ENCODE measurements at regions not wholly inside any gene's neighbourhood (a gene's known extent, or its start where the extent isn't known, plus 50 kb on each side); places are given as distances from the start of the nearest gene placed in this dataset.

GRCh38 chr3:116610124-116610523 is 99.5 kb upstream of the TUSC7 start:
- TF ChIP-seq SP4 (IDR thresholded peaks at IDR 0.05; ENCODE audit: low read length) (no peak), ZNF274 (IDR thresholded peaks at IDR 0.05; ENCODE audit: borderline replicate concordance, extremely low read depth, low read length) (no peak), POLR2AphosphoS5 (IDR thresholded peaks at IDR 0.05; ENCODE audit: low read depth, low read length) (no peak), SRF (IDR thresholded peaks at IDR 0.05; ENCODE audit: low read depth, low read length) (no peak), CHD2 (IDR thresholded peaks at IDR 0.05; ENCODE audit: low read length) (no peak), RAD21 (IDR thresholded peaks at IDR 0.05 in 1 of 2, conservative IDR thresholded peaks at IDR 0.05 in 1 of 2; ENCODE audit: low read depth in 2 of 2, low read length in 2 of 2) (no peak), CREB1 (IDR thresholded peaks at IDR 0.05) (no peak)
- TF ChIP-seq, protein P1, sequence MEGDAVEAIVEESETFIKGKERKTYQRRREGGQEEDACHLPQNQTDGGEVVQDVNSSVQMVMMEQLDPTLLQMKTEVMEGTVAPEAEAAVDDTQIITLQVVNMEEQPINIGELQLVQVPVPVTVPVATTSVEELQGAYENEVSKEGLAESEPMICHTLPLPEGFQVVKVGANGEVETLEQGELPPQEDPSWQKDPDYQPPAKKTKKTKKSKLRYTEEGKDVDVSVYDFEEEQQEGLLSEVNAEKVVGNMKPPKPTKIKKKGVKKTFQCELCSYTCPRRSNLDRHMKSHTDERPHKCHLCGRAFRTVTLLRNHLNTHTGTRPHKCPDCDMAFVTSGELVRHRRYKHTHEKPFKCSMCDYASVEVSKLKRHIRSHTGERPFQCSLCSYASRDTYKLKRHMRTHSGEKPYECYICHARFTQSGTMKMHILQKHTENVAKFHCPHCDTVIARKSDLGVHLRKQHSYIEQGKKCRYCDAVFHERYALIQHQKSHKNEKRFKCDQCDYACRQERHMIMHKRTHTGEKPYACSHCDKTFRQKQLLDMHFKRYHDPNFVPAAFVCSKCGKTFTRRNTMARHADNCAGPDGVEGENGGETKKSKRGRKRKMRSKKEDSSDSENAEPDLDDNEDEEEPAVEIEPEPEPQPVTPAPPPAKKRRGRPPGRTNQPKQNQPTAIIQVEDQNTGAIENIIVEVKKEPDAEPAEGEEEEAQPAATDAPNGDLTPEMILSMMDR (IDR thresholded peaks at IDR 0.05; ENCODE audit: control extremely low read depth in 1 of 3, insufficient read depth in 1 of 3, low read depth in 1 of 3, low read length in 3 of 3), result no peak

Data from H1 (cell line).